Endothelial cell of umbilical vein (primary cell): ENCODE measurements at regions not wholly inside any gene's neighbourhood (a gene's known extent, or its start where the extent isn't known, plus 50 kb on each side); places are given as distances from the start of the nearest gene placed in this dataset.

Experiments used
- BruUV-seq: library from RNA; stranded (reverse); fragments of 400-500 nt; replicated peaks from 2 replicates; lab custom pipeline; 2021; lab: Mats Ljungman, UMichigan
- CTCF ChIA-PET: fragments of 300-600, 350-600 bp; sonication (Branson Sonifier 250); formaldehyde crosslinking; loops from one replicate; lab custom pipeline; 2021; ENCODE audit warnings: antibody characterized with exemption, inconsistent platforms; lab: Charles Lee
- POLR2A ChIA-PET: fragments of 300-600, 350-600 bp; sonication (Branson Sonifier 250); formaldehyde crosslinking; loops from one replicate; lab custom pipeline; 2021; ENCODE audit warnings: antibody characterized with exemption, inconsistent platforms; lab: Charles Lee
- DNase-seq: peaks from one replicate; pipeline ENCODE4 v3.0.0-alpha.2; 2011; ENCODE audit warnings: low read depth, low spot score
- FAIRE-seq: peaks from 2 replicates; lab custom pipeline; 2011; peaks lifted over from hg19 to GRCh38; lab: Jason Lieb, UNC
- H2AFZ ChIP-seq: 2 replicates; pipeline ENCODE4 v1.6.0; 2012; ENCODE audit warnings: low read depth, low read length, control low read depth, inconsistent platforms
- H3K27ac ChIP-seq: 2 replicates; pipeline ENCODE4 v1.5.1; 2011; ENCODE audit warnings: low read depth, mild to moderate bottlenecking, control low read depth, low read length, moderate library complexity; ENCODE audit not compliant: insufficient read depth
- H3K27me3 ChIP-seq, 2 experiments: 2 replicates each; pipeline versions ENCODE4 v1.6.0 to v1.6.1; 2011; ENCODE audit warnings: low read length in 2 of 2, mixed read lengths in 1 of 2; ENCODE audit not compliant: control insufficient read depth in 2 of 2, insufficient read depth in 2 of 2
- H3K36me3 ChIP-seq, 2 experiments: 2 replicates in 1 of 2; 3 replicates in 1 of 2; pipeline ENCODE4 v1.5.1; 2011; ENCODE audit warnings: low read length in 2 of 2, mild to moderate bottlenecking in 1 of 2, moderate library complexity in 1 of 2; ENCODE audit not compliant: control insufficient read depth in 2 of 2, insufficient read depth in 2 of 2; ENCODE audit errors: extremely low read depth in 1 of 2
- H3K4me1 ChIP-seq: 3 replicates; pipeline ENCODE4 v1.5.1; 2011; ENCODE audit warnings: mild to moderate bottlenecking, low read length; ENCODE audit not compliant: control insufficient read depth, insufficient read depth; ENCODE audit errors: extremely low read depth
- H3K4me2 ChIP-seq: 2 replicates; pipeline ENCODE4 v1.6.1; 2011; ENCODE audit warnings: low read length, control low read depth, mixed read lengths; ENCODE audit not compliant: insufficient read depth
- H3K4me3 ChIP-seq, 3 experiments: fragments of 200-600 bp in 1 of 3; sonication (generic), shearing (Covaris generic) in 1 of 3; replicated peaks in 1 of 3; 2 replicates each; pipeline ENCODE4 v1.5.1; 2011 to 2016; ENCODE audit warnings: control low read depth in 3 of 3, low read length in 3 of 3, mild to moderate bottlenecking in 2 of 3, inconsistent platforms in 1 of 3, low read depth in 1 of 3, moderate library complexity in 1 of 3; ENCODE audit not compliant: insufficient read depth in 1 of 3
- H3K79me2 ChIP-seq: 2 replicates; pipeline ENCODE4 v1.6.0; 2012; ENCODE audit warnings: low read length, inconsistent platforms; ENCODE audit not compliant: control insufficient read depth, insufficient read depth
- H3K9ac ChIP-seq: replicated peaks from 2 replicates; pipeline ENCODE3; 2011; ENCODE audit warnings: low read length, control low read depth; ENCODE audit not compliant: insufficient read depth; ENCODE audit errors: extremely low read depth
- H3K9me1 ChIP-seq: replicated peaks from 3 replicates; pipeline ENCODE4 v1.6.0; 2011; ENCODE audit warnings: mild to moderate bottlenecking, low read length; ENCODE audit not compliant: control insufficient read depth, insufficient read depth; ENCODE audit errors: extremely low read depth
- H3K9me3 ChIP-seq: replicated peaks from 2 replicates; pipeline ENCODE4 v1.5.1; 2012; ENCODE audit warnings: low read length, inconsistent platforms; ENCODE audit not compliant: control insufficient read depth, insufficient read depth
- H4K20me1 ChIP-seq: replicated peaks from 2 replicates; pipeline ENCODE3; 2011; ENCODE audit warnings: mild to moderate bottlenecking, low read length; ENCODE audit not compliant: control insufficient read depth, insufficient read depth; ENCODE audit errors: extremely low read depth
- CTCF ChIP-seq, 2 donors: IDR thresholded peaks; 1 replicate in 1 of 2; 2 replicates in 1 of 2; pipeline ENCODE4 v1.5.1; 2011; ENCODE audit warnings: low read length in 2 of 2, mild to moderate bottlenecking in 2 of 2, moderate library complexity in 2 of 2, control low read depth in 1 of 2, inconsistent platforms in 1 of 2, low read depth in 1 of 2; ENCODE audit not compliant: insufficient read depth in 1 of 2; ENCODE audit errors: extremely low read depth in 1 of 2
- EZH2 ChIP-seq: IDR thresholded peaks from 2 replicates; pipeline ENCODE4 v1.6.1; 2012; ENCODE audit warnings: borderline replicate concordance, low read depth, mild to moderate bottlenecking, moderate library complexity, low read length, inconsistent platforms; ENCODE audit not compliant: severe bottlenecking
- FOS ChIP-seq: IDR thresholded peaks from 2 replicates; pipeline ENCODE4 v1.6.1; 2011; ENCODE audit warnings: mild to moderate bottlenecking, low read length, moderate library complexity, borderline replicate concordance; ENCODE audit not compliant: insufficient read depth
- GATA2 ChIP-seq: IDR thresholded peaks from 2 replicates; pipeline ENCODE4 v1.7.0; 2011; ENCODE audit warnings: low read depth, mild to moderate bottlenecking, moderate library complexity, mixed read lengths, low read length; ENCODE audit not compliant: insufficient read length, insufficient read depth
- JUN ChIP-seq: IDR thresholded peaks from 2 replicates; pipeline ENCODE4 v1.6.1; 2011; ENCODE audit warnings: borderline replicate concordance, low read depth; ENCODE audit not compliant: insufficient read length, insufficient read depth
- MYC ChIP-seq: IDR thresholded peaks from one replicate; pipeline ENCODE4 v1.6.1; 2011; ENCODE audit warnings: mild to moderate bottlenecking, low read depth, low read length
- POLR2A ChIP-seq: IDR thresholded peaks from 2 replicates; pipeline ENCODE4 v1.6.1; 2012; ENCODE audit warnings: low read depth, mild to moderate bottlenecking, control low read depth, low read length
- POLR2AphosphoS5 ChIP-seq: IDR thresholded peaks from 2 replicates; pipeline ENCODE4 v1.6.1; 2012; ENCODE audit warnings: low read depth, mild to moderate bottlenecking, control low read depth, low read length, moderate library complexity; ENCODE audit not compliant: insufficient read depth
- dilution Hi-C: fragments of 300-500 bp; cut with MboI; formaldehyde crosslinking; loops from one replicate; pipeline ENCODE4 v1.15.0; 2019; ENCODE audit warnings: low sequenced_read_pairs; ENCODE audit not compliant: extremely low pct_ligation_motif_present
- intact Hi-C: fragments of 100-400 bp; cut with micrococcal nuclease; formaldehyde crosslinking; loops from one replicate; pipeline ENCODE4 v1.10.0; 2022
- TF ChIP-seq, protein P1 (sequence below): IDR thresholded peaks from 2 replicates; pipeline ENCODE4 v1.6.1; 2011; ENCODE audit not compliant: insufficient read depth, insufficient read length

DNA sequence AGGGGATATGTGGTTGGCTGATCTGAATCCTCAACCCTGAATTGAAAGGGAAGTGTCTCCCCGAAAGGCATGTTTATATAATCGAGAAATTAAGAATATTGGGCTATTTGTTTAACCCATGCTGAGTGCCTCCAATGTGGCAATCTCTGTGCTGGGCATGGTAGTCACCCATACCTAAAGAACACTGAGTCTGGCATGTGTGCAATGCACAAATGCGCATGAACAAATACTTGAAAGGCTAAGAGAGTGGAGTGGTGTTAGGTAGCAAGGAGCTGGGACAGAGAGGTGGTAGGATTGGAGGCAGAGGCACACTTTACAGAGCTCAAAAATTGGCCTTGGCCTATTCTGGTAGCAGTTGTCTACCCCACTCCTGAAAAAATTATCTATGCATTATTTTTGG, 645.1 kb upstream of the FAM98A start:
- POLR2A ChIA-PET, result no interaction called here
- dilution Hi-C loops (no loop called here), intact Hi-C loops (no loop called here)
- Histone ChIP-seq H3K9me1 (no peaks in the 10 kb centered on the region), H3K27ac (no peak overlapping the region), H3K4me2 (no peak overlapping the region), H3K4me1 (no peaks in the 10 kb centered on the region), H2AFZ (no peak overlapping the region), H4K20me1 (no peaks in the 10 kb centered on the region), H3K9ac (no peak overlapping the region), H3K4me3 (no peak overlapping the region), H3K9me3 (no peaks in the 10 kb centered on the region), H3K79me2 (no peaks in the 10 kb centered on the region), H3K27me3 (no peaks in the 10 kb centered on the region), H3K36me3 (no peaks in the 10 kb centered on the region)
- FAIRE-seq, result no peak
- DNase-seq, result no peak
- BruUV-seq, result no TSS peak
- TF ChIP-seq, protein P1, sequence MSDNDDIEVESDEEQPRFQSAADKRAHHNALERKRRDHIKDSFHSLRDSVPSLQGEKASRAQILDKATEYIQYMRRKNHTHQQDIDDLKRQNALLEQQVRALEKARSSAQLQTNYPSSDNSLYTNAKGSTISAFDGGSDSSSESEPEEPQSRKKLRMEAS, result no peak
- TF ChIP-seq POLR2A (no peak), EZH2 (no peak), POLR2AphosphoS5 (no peak), MYC (no peak), CTCF (IDR thresholded peaks at IDR 0.05; ENCODE audit: extremely low read depth in 1 of 2, insufficient read depth in 1 of 2, low read depth in 1 of 2, low read length in 2 of 2) (no peak), JUN (no peak), GATA2 (no peak), FOS (no peak)
- CTCF ChIA-PET, result no interaction called here
